GM12873 (cell line): ENCODE measurements at regions not wholly inside any gene's neighbourhood (a gene's known extent, or its start where the extent isn't known, plus 50 kb on each side); places are given as distances from the start of the nearest gene placed in this dataset.

Experiments
- CTCF ChIP-seq: IDR thresholded peaks from 2 replicates; pipeline ENCODE4 v1.5.1; 2012; ENCODE audit warnings: low read depth, mild to moderate bottlenecking, moderate library complexity, low read length, control low read depth; ENCODE audit not compliant: insufficient read depth; ENCODE audit errors: missing control alignments

- no peak for TF ChIP-seq CTCF
Measured at GRCh38 chr4:36511785-36512184, 230.4 kb downstream of the DTHD1 start.

GRCh38 chr4:36516522-36517095 is 235.2 kb downstream of the DTHD1 start:
- no peak for TF ChIP-seq CTCF

- no peak for TF ChIP-seq CTCF
Measured at GRCh38 chr4:36523182-36523581, 241.8 kb downstream of the DTHD1 start.

GRCh38 chr4:36532670-36533379 is 251.4 kb downstream of the DTHD1 start:
- TF ChIP-seq CTCF = no peak

GRCh38 chr4:36533944-36534343 is 252.5 kb downstream of the DTHD1 start:
- TF ChIP-seq CTCF = no peak

GRCh38 chr4:36547383-36547782 is 266.0 kb downstream of the DTHD1 start:
- TF ChIP-seq CTCF = no peak

- no peak for TF ChIP-seq CTCF
Measured at GRCh38 chr4:36549252-36549651, 267.8 kb downstream of the DTHD1 start.
